Hematopoietic multipotent progenitor cell treated with erythropoietin and hydrocortisone succinate and interleukin-3 and kit ligand, for 6 days (in vitro differentiated cells): ENCODE measurements at regions not wholly inside any gene's neighbourhood (a gene's known extent, or its start where the extent isn't known, plus 50 kb on each side); places are given as distances from the start of the nearest gene placed in this dataset.

ENCODE experiments used
- DNase-seq: peaks from one replicate; pipeline ENCODE4 v3.0.0-alpha.2; 2015

- DNase-seq, result no peak
Observed at GRCh38 chr2:10238991-10239485, 63.7 kb upstream of the HPCAL1 start.

DNA sequence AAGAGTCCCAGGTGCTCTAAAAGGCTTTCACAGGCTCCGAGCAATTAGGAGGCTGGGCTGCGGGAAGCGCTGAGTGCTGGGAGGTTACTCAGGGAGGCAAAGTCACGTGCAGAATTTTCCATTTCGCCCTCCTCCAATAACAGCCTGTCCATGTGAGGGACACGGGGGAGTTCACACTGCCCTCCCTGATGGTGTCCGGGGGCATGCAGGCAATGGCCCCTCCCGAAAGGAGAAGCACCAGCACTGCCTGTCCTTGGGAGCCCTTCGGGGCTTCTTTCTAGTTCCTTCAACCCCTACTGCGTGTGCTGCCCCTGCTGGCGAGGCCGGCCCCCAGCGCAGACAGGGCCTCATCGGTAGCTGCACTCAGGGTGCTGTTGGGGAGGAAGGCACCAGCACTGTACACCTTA is 63.1 kb upstream of the HPCAL1 start:
- DNase-seq, result peak; percentile 26

GRCh38 chr2:10240161-10240681 is 62.5 kb upstream of the HPCAL1 start:
- no peak for DNase-seq

DNA sequence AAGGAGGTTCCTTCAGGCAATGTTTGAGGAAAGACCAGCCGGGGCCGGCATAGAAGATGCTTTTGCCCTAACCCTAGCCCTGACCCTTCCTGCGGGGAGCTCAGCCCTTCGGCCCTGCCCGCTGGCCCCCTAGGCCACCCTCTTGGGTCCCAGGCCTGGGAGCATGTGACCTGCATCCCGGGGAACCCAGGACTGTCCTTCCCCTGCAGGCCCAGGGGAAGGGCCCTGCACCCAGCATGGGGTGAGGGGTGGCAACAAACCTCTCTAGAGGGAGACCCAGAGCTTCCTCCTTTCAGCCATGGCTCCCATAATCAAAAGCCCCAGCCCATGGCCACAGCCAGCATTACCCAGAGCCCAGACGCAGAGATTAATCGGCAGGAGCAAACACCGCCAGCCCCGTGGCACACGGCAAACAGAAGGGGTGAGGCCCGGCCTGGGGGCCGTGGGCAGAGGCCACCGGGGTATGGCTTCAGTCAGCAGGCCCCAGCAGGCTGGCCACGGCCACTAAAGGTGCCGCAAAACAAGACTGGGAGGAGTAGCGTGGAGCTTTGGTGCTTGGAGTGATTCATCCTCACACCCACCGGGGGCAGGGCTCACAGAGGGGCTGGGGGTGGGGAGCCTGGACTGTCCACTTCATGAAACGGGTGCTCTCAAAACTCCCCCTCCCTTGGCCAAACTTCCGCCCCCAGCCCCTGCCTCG is 61.6 kb upstream of the HPCAL1 start:
- no peak for DNase-seq

- DNase-seq, result no peak
Observed at GRCh38 chr2:10241641-10242430, 60.9 kb upstream of the HPCAL1 start.

DNA sequence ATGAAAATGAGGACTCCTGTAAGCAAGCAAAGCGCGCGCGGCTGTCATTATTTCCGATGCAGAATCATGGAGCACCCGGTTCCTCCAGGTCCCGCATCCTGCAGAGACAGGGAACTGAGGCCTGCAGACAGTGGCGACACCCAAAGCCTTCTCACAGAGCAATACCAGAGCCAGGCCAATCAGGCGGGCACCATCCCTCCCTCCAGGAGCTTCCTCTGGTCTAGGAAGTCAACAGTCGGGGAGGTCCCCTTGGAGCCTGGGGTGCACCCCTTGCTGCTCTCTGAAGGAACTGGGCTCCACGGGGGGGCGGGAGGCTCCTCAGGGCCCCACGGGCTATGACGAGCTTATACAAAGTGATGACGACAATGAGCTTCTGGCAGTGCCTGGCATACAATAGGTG is 60.3 kb upstream of the HPCAL1 start:
- DNase-seq, result no peak

DNA sequence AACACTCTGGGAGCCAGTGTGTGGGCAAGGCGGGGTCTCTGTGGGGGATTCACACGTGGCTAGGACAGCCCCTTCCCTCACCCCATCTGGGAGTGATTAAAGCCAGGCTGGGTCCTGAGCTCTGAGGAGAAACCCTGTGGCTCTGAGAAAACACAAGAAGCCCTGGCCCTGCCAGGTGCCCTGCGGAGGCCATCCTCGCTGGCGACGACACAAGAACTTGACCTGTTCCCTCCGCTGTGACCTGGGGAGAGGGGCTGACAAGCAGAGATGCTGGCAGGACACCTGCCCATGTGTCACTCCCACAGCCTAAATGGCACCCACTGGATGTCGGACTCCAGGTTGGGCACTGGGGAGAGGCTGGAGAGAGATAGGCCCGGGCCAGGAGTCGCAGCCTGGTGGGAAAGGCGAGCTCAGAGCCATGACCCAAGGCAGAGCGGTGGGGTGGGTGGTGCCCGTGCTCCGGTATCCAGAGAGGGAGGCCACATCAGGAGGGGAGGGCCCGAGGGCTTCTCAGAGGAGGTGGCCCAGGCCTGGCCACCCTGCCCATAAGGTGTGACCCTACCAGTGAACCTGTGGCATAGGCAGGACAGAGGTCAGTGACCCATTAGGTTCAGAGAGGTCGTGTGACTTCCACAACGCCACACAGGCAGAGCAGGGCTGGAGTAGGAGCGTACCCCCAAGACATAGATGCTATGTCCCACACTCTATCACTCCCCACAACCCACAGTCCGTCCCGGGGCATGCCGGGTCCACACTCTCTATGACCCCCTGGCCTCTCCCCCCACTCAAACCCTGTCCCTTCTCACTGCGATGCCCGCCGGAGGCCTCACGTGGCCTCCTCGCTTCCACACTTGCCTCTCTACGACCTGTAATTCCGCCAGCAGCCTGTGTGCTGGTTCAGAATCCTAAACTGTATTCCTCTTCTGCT is 59.4 kb upstream of the HPCAL1 start:
- no peak for DNase-seq

GRCh38 chr2:10243926-10244270 is 58.8 kb upstream of the HPCAL1 start:
- no peak for DNase-seq

DNA sequence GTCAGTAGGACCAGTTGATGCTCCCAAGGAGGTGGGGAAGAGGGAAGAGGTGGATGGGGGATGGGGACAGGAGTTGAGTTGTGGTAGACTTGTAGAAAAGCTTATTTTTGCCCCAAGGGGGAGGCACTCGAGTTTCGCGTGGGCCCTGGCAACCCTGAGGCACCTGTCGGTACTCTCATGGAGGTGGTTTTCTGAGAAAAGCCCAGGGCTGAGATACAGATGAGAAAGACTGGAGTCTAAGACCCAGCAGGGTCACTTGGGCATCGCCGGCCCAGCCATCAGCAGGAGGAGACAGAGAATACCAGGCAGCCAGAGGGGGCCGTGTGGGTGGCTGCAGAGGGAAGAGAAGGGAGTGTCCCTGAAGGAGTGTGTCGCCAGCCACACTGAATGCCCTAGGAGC is 57.7 kb upstream of the HPCAL1 start:
- no peak for DNase-seq

DNA sequence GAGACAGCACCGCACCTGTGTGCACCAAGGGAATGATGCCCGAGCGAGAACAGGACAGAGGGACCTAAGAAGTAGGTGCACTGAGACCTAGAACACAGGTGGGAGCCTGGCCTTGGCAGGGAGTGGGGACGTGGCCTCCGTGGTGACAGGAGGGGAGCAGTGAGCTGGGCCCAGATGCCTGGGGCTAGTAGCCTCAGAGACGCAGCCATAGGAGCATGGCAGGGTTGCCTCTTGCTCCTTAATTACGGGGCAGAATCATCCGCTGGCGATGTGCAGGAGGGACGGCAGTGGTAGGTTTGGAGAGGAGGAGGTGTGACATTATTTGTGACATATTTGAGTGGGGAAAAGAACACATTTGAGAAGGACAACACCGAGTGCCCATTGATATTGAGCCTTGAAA is 57.0 kb upstream of the HPCAL1 start:
- DNase-seq, result no peak

DNA sequence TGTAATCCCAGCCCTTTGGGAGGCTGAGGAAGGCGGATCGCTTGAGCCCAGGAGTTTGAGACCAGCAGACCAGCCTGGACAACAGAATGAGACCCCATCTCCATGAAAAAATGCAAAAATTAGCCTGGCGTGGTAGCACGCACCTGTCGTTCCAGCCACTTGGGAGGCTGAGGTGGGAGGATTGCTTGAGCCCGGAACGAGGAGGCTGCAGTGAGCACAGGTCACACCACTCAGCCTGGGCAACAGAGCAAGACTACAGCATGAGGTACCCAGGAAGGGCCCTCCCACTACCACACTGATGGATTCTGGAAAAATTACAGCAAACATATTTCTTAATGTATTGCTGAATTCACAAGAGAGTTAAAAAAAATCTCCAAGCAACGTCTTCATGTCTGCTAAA is 56.3 kb upstream of the HPCAL1 start:
- no peak for DNase-seq

DNA sequence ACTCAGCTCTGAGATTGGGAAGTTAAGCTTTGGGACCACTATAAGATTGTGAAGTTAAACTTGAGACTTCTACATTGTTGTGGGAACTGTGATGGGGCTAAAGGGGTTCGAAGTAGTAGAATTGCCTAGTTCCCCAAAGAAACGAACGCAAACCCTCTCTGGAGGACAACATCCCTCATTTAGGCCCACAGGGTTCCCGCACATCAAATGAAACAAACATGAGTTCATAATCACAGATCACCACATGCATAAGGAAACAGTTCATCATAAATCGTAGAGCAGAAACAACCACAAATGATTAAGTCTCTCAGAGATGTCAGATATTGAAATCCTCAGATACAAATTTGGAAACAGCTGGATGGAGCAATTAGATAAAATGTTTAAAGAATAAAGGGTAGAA is 55.9 kb upstream of the HPCAL1 start:
- DNase-seq, result no peak

DNA sequence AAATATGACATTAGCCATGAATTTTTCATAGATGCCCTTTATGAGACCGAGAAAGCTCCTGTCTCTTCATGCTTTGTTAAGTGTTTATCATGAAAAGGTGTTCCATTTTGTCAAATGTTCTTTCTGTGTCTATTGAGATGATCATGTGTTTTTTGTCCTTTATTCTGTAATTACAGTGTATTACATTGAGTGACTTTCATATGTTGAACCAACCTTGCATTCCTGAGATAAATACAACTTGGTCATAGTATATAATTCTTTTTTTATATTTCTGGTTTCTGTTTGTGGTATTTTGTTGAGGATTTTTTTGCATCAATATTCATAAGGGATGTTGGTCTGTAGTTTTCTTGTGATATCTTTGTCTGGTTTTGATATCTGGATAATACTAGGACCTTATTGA is 52.9 kb upstream of the HPCAL1 start:
- no peak for DNase-seq

DNA sequence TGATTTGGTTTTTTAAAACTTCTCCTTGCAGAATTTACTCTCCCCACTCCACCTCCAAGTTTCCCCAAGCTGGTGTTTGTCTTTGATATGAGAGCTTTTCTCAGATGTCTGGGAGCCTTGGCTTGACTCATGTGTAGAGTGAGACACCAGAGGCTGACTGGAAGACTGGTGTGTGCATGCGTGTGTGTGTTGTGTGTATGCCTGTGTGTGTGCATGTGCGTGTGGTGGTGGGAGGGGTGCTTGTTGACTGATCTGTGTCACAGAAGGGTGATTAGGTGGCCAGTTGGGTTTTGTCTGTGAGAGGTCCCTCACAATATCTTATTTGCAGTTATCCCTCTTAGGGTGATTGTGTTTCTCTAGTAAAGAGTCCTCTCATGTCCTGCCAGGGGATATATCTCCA is 50.5 kb upstream of the HPCAL1 start:
- no peak for DNase-seq

DNA sequence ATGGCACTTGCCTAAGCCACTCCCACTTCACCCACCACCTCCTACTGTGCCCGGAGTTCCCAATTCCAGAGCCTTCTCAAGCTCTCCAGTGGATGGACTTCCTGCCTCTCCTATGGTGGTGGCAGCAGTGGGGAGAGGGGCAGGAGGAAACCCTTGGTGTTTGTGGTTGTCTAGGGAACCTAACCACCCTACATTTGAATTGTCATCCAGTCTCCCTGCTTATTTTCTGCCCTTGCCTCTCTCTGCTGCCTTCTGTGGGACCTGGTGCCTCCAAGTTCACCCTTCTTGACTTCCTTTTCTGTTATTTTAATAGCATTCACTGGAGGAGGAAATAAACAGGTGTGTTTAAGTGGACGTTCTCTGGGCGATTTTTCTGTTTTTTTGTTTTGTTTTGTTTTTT is 50.0 kb upstream of the HPCAL1 start:
- DNase-seq, result peak; percentile 25
